SHP77 (cell line): ENCODE measurements at regions not wholly inside any gene's neighbourhood (a gene's known extent, or its start where the extent isn't known, plus 50 kb on each side); places are given as distances from the start of the nearest gene placed in this dataset.

Source experiments
- DNase-seq, 2 experiments: peaks; one replicate each; lab custom pipeline; 2025; lab: John Stamatoyannopoulos, UW

- no peak for DNase-seq
Observed at GRCh38 chr2:234768608-234769196, 183.1 kb upstream of the SH3BP4 start.

- DNase-seq: no peak
Observed at GRCh38 chr2:234765279-234765678, 186.5 kb upstream of the SH3BP4 start.

GRCh38 chr2:234764372-234764771, 187.4 kb upstream of the SH3BP4 start:
- no peak for DNase-seq

GRCh38 chr2:234763002-234763873, 188.6 kb upstream of the SH3BP4 start:
- DNase-seq: no peak

- no peak for DNase-seq
Observed at GRCh38 chr2:234761910-234762309, 189.9 kb upstream of the SH3BP4 start.

GRCh38 chr2:234754126-234754525, 197.7 kb upstream of the SH3BP4 start:
- DNase-seq: no peak

- DNase-seq: no peak
Observed at GRCh38 chr2:234753701-234754100, 198.1 kb upstream of the SH3BP4 start.

GRCh38 chr2:234752966-234753365, 198.9 kb upstream of the SH3BP4 start:
- no peak for DNase-seq

- DNase-seq: no peak
Observed at GRCh38 chr2:234751275-234751973, 200.4 kb upstream of the SH3BP4 start.

GRCh38 chr2:234747833-234748559, 203.8 kb upstream of the SH3BP4 start:
- DNase-seq: no peak

GRCh38 chr2:234747032-234747431, 204.8 kb upstream of the SH3BP4 start:
- no peak for DNase-seq

GRCh38 chr2:234745347-234745746, 206.5 kb upstream of the SH3BP4 start:
- no peak for DNase-seq

GRCh38 chr2:234741976-234742375, 209.8 kb upstream of the SH3BP4 start:
- no peak for DNase-seq

GRCh38 chr2:234739061-234739460, 212.8 kb upstream of the SH3BP4 start:
- no peak for DNase-seq

GRCh38 chr2:234735829-234736228, 216.0 kb upstream of the SH3BP4 start:
- DNase-seq: no peak

- no peak for DNase-seq
Observed at GRCh38 chr2:234733795-234734600, 217.8 kb upstream of the SH3BP4 start.

- no peak for DNase-seq
Observed at GRCh38 chr2:234733093-234733489, 218.7 kb upstream of the SH3BP4 start.

GRCh38 chr2:234732404-234733092, 219.3 kb upstream of the SH3BP4 start:
- DNase-seq: no peak

GRCh38 chr2:234731236-234731635, 220.6 kb upstream of the SH3BP4 start:
- no peak for DNase-seq

GRCh38 chr2:234730066-234730640, 221.7 kb upstream of the SH3BP4 start:
- no peak for DNase-seq
